Chondrocyte (in vitro differentiated cells): ENCODE measurements at regions not wholly inside any gene's neighbourhood (a gene's known extent, or its start where the extent isn't known, plus 50 kb on each side); places are given as distances from the start of the nearest gene placed in this dataset.
A peak's percentile ranks its signal among the peaks of the same experiment; 100 is the strongest.

Experiments used
- DNase-seq: peaks from one replicate; pipeline ENCODE4 v3.0.0; 2021; ENCODE audit warnings: mixed read lengths, low spot score
- H3K27ac Mint-ChIP-seq: one replicate; pipeline ENCODE4 v1.8.0; 2021; ENCODE audit warnings: mild to moderate bottlenecking, moderate library complexity, mixed read lengths; ENCODE audit not compliant: unreplicated experiment
- H3K27me3 Mint-ChIP-seq: 2 replicates; pipeline ENCODE4 v1.8.0; 2021; ENCODE audit warnings: low read depth, mixed read lengths
- H3K36me3 Mint-ChIP-seq: 2 replicates; pipeline ENCODE4 v1.8.0; 2021; ENCODE audit warnings: low read depth, mixed read lengths
- H3K4me1 Mint-ChIP-seq: 2 replicates; pipeline ENCODE4 v1.8.0; 2021; ENCODE audit warnings: low read depth, mild to moderate bottlenecking, mixed read lengths
- H3K4me3 Mint-ChIP-seq: one replicate; pipeline ENCODE4 v1.8.0; 2021; ENCODE audit warnings: mild to moderate bottlenecking, moderate library complexity, mixed read lengths; ENCODE audit not compliant: unreplicated experiment
- H3K9me3 Mint-ChIP-seq: 2 replicates; pipeline ENCODE4 v1.8.0; 2021; ENCODE audit warnings: low read depth, mixed read lengths
- CTCF ChIP-seq: fragments of 200-600 bp; sonication (generic); IDR thresholded peaks from 2 replicates; pipeline ENCODE4 v1.5.0; 2021; ENCODE audit warnings: antibody characterized with exemption, mild to moderate bottlenecking, moderate library complexity

GRCh38 chr16:86218479-86219170 is 291.7 kb upstream of the FOXF1 start:
- Mint-ChIP-seq H3K36me3 (no peaks in the 10 kb centered on the region), H3K4me1 (peaks cover 20% of the 10 kb centered on the region), H3K9me3 (no peaks in the 10 kb centered on the region), H3K27me3 (peaks cover 23% of the 10 kb centered on the region), H3K27ac (no peak overlapping the region), H3K4me3 (no peak overlapping the region)
- DNase-seq = peak; percentile 46
- TF ChIP-seq CTCF = no peak

- H3K9me3 Mint-ChIP-seq = no peaks in the 10 kb centered on the region
- peaks cover 23% of the 10 kb centered on the region for H3K27me3 Mint-ChIP-seq
- H3K4me3 Mint-ChIP-seq = no peak overlapping the region
- no peak overlapping the region for H3K27ac Mint-ChIP-seq
- no peak for TF ChIP-seq CTCF
- peaks cover 20% of the 10 kb centered on the region for H3K4me1 Mint-ChIP-seq
- no peaks in the 10 kb centered on the region for H3K36me3 Mint-ChIP-seq
- DNase-seq = peak; percentile 51
These were observed 290.5 kb upstream of the FOXF1 start for GRCh38 chr16:86219655-86220445.

GRCh38 chr16:86220561-86220960 is 289.8 kb upstream of the FOXF1 start:
- Mint-ChIP-seq H3K4me3 (no peak overlapping the region), H3K4me1 (peaks cover 20% of the 10 kb centered on the region), H3K27me3 (peaks cover 19% of the 10 kb centered on the region), H3K9me3 (no peaks in the 10 kb centered on the region), H3K36me3 (no peaks in the 10 kb centered on the region), H3K27ac (no peak overlapping the region)
- no peak for TF ChIP-seq CTCF
- no peak for DNase-seq

- Mint-ChIP-seq H3K27ac (no peak overlapping the region), H3K9me3 (no peaks in the 10 kb centered on the region), H3K4me3 (no peak overlapping the region), H3K4me1 (peaks cover 20% of the 10 kb centered on the region), H3K36me3 (no peaks in the 10 kb centered on the region), H3K27me3 (peaks cover 17% of the 10 kb centered on the region)
- TF ChIP-seq CTCF = no peak
- DNase-seq = peak; percentile 46
These were observed 289.2 kb upstream of the FOXF1 start for GRCh38 chr16:86221085-86221484.

GRCh38 chr16:86222547-86222946 is 287.8 kb upstream of the FOXF1 start:
- Mint-ChIP-seq H3K36me3 (no peaks in the 10 kb centered on the region), H3K9me3 (no peaks in the 10 kb centered on the region), H3K4me3 (peak overlapping the region; percentile 17), H3K27me3 (peaks cover 15% of the 10 kb centered on the region), H3K4me1 (peaks cover 21% of the 10 kb centered on the region), H3K27ac (peak overlapping the region; percentile 77)
- TF ChIP-seq CTCF = no peak
- peak; percentile 18 for DNase-seq
